Stimulated activated CD4-positive, alpha-beta T cell treated with anti-CD3 and anti-CD28 coated beads, Interleukin-15, amount 100 ng/mL, for 24 hours (primary cell): ENCODE measurements at regions not wholly inside any gene's neighbourhood (a gene's known extent, or its start where the extent isn't known, plus 50 kb on each side); places are given as distances from the start of the nearest gene placed in this dataset.
A peak's percentile ranks its signal among the peaks of the same experiment; 100 is the strongest.

ENCODE experiments used
- DNase-seq: peaks from one replicate; pipeline ENCODE4 v3.0.0-alpha.2; 2020

DNA sequence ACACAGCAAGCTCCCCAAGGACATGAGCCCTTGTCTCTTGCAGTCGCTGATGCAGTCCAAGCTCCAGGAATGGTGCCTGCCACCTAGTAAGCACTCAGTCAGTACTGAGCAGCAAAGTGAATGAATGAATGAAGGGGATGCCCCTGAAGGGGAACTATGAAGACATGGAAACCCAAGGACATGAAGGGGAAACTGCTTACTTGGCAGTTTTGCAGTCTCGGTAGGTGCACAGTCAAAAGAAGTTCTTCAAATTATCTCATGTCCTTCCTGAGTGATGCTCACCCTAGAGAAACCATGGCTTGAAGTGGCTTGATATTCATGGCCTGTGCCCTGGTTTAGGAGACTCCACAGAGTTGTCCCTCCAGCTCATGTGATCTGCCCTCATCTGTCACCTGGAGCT is 102.1 kb upstream of the DLX2 start:
- no peak for DNase-seq

DNA sequence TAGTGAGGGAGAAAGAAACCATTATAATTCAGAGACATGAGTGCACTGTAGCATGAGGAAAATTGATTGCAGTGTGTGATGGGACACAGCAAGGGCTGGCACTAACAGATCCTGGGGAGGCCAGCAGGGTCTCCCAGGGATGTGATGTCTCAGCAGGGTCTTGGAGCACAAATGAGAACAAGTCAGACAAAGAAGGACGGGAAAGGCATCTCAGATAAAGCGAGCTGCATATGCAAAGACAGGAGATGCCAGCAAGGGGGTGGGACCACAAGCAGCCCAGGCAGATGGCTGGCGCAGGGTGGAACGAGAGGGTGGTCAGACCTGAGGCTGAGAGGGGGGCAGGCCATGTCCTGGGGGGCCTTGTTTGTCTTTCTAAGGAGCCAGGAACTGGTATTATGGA is 102.6 kb upstream of the DLX2 start:
- DNase-seq: no peak

DNA sequence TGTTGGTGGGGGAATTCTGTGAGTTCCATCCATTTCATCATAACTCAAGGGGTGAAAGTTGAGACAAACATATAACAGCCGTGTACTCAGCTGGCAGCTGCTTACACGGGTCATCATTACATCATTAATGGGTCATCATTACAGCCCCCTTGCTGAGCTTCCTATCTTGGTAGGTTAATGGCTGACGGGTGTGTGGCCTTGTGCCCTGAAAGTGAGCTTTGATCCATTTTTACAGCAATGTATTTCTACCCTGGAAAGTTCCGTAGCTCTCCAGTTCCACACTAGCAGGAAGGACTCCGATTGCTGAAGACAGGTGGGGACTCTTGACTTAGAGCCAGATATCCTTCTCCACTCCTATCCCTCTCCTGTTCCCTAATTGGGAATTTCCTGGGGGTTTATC is 105.2 kb upstream of the DLX2 start:
- no peak for DNase-seq

DNA sequence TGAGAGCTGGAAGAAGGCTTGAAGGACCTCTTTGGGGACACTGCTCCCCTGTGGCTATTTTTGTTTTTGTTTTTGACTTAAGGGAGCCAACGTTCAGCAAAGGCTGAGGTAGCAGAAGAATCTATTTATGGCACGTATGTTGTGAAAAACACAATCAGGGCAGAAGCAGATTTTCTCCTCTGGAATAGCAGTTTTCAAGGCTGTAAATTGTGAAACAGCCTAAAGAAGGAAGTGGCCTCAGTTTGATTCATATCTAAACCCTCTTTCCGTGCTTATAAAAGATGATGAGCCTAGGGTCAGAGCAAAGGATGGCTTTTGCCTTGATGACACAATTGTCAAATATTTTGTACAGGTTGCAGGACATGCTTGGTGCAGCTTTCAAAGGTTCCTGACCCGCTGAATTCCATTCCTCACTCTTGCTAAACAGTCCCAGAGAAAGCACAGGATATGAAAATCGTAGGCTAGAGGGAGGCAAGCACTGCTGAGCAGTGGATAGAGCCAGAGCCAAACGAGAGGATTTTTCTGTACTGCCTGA is 106.2 kb upstream of the DLX2 start:
- no peak for DNase-seq

DNA sequence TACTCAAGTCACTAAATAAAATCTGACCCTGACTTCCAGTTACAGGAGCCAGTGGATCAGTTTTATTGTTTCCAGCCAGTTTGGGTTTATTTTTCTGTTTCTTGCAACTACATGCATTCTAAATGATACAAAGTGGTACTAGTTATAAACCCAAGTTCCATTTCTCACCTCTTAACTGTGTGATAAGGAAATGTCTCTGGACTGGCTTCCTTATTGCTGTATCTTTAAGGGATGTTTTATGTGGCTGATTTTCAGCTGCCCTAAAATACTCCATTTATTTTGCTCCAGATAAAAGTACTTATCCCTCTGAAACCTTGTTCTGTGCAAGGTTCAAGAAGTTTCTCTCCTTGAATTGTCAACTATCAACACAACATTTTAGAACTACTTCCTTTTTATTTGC is 107.9 kb upstream of the DLX2 start:
- no peak for DNase-seq

DNA sequence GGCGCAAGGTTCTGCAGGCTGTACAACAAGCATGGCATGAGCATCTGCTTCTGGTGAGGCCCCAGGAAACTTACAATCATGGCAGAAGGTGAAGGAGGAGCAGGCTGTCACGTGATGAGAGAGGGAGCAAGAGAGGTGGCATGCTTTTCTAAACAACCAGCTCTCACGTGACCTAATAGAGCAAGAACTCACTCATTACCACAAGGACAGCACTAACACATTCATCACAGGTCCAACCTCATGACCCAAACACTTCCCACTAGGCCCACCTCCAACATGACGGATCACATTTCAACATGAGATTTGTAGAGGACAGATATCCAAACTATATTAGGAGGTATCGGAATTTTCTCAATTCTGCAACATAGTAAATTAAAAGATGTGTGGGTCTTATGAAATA is 108.8 kb upstream of the DLX2 start:
- DNase-seq: no peak

DNA sequence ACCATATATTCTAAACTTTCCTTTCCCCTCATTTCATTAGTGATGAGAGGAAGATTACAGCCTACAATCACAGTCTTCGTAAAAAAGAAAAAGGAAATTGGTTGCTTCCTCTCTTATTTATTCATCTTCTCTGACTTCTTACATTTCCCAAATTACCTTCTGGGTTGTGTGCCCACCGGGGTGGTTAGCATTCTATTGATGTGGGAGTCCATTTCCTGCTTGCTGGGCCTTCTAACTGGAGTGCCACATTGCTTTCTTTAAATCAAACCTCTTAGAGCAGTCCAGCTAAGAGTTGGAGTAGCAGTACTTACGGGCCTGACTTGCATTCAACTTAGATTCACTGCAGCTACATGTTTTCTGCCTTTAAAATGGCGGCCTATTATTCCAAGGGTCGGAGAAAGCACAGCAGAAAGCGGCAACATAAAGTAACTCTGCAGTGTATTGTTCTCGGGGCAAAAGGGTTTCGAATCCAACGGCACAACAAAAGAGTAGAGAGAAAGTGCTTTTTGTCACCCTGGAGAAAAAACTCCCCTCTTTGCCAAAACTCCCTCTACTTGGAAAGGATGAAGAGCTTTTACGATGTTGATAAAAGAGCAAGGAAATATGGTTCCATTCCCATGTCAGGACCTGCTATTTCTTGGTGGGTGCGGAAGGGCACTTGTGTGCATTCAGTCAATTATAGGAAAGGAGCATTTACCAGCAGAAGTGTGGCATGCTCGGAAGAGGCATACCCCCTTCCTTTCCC is 110.6 kb upstream of the DLX2 start:
- no peak for DNase-seq

DNA sequence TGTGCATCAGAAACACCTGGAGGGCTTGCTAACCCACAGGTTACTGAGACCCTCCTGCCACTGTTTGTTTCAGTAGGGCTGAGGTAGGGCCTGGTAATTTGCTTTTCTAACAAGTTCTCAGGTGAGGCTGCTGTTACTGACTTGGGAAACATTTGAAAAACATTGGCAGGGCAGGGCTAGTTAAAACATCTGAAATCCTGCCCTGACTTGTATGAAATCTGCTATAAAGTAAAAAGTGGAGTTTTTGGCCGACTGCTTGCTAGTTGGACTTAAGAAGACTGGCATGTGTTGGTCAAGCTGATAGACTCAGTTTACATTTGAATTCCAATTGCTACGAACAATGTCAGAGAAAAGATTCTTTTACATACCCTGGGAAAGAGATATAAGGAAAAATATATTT is 111.6 kb upstream of the DLX2 start:
- no peak for DNase-seq

DNA sequence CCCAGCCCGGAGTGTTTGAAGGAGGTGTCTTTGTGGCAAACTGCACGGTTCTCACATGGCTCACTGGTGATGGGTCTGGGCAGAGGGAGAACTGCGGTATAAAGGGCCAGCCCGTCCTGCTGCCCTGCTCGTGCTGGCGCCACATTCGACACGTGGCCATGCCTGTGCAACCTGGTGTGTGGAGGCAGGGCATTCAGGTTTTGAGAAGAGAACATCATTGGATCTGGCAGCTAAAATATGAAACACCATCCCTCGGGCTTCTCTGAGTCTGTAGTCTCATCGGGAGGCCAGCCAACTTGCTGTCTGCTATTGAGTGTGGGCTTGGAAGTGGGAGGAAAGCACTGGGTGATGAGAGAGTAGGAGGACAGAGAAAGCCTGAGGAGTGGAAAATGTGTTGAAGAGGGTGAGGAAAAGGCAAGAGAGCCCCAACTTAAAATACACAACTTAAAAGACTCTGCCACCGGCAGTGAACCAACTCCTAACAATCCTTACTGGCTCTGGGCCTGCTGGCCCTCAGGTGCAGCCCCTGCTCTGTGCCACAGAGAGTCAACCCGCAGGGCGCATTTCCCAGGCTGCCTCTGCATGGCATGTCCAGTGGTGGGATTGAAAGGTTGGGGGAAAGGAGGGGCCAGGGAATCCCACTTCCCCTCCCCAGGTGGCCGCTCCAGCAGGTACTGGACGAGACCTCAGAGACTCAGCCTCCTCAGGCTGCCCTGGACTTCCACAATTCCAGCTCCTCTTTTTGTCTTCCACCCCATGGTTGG is 112.7 kb upstream of the DLX2 start:
- DNase-seq: no peak

DNA sequence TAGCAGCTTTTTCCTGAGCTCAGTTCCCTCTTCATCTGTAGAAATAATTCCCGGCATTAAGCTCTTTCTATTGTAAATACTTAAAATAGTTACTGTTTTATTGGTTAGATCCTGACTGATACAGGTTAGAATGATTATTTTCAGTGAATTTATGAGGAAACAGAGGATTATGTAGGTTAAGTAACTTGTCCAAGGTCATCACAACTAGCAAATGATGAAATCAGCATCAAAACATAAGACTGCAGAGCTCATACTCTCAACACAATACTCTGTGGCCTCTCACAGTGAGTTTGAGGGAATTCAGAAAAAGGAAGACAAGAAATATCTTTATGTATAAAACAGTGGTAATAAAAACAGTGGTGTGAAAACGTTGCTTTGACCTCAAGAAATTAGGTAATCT is 113.2 kb upstream of the DLX2 start:
- no peak for DNase-seq

DNA sequence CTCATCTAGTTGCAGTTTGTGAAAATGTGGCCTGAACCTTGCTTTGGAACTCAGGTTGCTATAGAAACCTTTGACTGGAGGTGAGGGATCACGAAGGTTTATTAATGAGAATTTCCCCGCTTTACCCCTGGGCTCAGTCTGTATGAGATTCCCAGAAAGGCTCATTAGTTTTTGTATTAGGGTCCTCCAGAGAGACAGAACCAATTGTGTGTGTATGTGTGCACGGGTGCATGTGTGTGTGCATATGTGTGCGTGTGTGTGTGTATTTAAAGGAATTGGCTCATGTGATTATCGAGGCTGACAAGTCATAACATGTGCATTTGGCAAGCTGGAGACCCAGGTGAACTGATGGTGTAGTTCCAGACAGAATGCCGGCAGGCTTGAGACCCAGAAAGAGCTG is 113.8 kb upstream of the DLX2 start:
- DNase-seq: no peak

DNA sequence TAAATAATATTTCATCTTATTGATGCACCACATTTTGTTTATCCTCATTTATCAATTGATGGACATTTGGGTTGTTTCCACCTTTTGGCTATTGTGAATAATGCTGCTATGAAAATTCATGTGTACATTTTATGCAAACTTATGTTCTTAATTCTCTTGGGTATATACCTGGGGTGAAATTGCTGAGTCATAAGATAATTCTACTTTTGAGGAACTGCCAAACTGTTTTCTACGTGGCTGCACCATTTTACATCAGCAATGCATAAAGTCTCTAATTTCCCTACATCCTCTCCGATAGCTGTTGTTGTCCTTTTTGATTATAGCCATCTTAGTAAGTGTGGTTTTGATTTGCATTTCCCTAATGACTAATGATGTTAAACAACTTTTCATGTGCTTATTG is 116.5 kb upstream of the DLX2 start:
- no peak for DNase-seq

DNA sequence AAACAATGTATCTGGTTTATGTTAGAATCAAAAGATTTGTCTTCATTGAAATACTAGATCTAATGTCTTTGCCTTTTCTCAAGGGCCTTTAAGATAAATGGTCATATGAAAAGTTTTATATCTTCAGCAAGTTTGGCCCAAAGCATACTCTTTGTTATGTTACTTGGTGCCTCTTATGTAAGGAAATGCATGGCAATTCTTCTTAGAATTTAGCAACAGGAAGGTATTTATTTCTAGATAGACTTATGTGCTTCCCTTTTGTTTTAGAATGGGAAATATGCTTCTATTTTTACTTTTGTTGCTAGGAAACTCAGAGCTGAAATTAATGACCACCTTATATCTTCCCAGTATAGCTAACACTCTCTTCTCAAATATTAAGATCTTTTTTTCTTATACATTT is 117.4 kb upstream of the DLX2 start:
- DNase-seq: no peak

DNA sequence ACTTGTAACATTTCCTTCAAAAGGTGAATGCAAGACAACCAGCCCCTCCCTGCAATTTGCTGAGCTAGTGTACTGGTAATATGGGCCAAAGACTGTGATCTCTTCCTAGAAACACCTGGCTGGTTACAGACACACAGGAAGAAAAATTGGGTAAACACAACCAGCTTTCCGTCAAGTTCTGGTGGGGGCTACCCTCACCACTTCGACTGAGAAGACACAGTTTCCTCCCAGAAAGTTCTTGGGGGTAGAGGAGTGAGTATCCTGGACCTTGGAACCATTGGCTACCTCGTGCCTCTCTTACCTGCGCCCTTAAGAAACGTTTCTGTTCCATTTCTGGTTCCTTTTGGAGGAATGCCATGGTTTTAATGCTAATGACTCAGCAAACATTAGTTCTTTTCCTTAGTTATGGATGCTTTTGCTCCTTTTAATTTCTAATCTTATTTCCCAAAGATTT is 120.9 kb upstream of the DLX2 start:
- DNase-seq: no peak

DNA sequence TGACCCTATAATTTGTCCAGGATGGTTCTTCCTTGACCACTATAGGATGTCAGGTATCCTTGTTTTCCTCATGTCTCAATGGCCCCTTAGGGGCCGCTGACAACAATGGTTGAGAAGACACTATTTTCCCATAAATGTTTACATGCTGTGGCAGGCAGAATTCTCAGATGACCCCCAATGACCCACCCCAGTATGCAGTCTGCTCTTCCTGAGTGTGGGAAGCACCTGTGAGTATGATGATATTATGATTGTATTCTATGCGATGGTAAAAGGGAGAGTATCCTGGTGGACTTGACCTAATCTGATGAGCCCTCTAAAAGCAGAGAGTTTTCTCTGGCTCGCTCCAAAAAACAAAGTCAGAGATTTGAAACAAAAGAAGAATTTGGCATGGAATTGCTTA is 123.1 kb upstream of the DLX2 start:
- no peak for DNase-seq

DNA sequence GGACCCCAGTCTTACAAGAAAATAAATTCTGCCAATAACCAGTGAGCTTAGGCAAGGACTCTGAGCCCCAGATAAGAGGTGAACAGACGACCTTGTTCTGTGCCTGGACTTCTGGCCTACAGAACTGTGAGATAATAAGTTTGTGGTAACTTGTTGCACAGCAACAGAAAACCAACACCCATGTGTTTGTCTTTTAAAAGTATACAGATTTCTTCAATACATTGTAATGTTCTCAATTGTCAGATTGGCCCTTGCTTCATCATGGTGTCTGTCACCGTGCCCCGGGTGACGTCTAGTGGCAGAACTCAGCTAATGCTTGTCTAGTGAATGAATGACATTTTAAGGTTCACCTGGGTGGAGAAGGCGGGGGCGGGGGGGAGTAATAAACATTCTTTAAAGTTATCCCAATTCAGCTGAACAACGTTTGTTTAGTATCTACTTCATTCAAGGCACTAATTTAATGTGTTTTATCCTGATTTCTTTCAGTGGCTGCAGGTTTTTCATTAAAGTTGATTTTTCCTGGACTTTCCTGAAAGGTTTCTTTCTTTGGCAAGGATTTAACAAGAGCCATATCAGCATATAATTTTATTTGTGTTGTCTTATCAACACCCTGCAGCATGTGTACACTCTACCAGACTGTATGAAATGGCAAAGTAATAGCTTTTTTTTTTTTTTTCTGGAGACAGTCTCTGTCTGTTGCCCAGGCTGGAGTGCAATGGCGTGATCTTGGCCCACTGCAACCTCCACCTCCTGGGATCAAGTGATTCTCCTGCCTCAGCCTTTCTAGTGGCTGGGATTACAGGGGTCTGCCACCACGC is 123.8 kb upstream of the DLX2 start:
- peak; percentile 35 for DNase-seq

DNA sequence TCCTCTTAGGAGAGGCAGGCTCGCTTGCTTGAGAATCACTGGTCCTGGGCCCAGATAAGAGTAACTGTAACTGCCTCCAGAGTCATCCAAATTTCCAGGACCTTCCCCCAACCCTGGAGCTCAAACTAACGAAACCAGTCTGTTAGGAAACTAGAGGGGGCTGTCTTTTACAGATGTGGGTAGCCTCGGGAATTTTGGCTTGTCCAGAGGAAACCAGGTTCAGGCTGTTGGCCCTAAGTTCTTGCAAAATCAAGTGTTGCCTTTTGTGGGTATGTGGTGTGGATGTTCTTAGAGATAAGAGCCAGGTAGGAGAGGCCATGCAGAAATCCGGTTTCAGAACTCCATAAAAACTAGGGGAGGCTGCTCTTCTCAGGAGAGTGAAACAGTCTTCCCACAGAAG is 125.0 kb upstream of the DLX2 start:
- no peak for DNase-seq

DNA sequence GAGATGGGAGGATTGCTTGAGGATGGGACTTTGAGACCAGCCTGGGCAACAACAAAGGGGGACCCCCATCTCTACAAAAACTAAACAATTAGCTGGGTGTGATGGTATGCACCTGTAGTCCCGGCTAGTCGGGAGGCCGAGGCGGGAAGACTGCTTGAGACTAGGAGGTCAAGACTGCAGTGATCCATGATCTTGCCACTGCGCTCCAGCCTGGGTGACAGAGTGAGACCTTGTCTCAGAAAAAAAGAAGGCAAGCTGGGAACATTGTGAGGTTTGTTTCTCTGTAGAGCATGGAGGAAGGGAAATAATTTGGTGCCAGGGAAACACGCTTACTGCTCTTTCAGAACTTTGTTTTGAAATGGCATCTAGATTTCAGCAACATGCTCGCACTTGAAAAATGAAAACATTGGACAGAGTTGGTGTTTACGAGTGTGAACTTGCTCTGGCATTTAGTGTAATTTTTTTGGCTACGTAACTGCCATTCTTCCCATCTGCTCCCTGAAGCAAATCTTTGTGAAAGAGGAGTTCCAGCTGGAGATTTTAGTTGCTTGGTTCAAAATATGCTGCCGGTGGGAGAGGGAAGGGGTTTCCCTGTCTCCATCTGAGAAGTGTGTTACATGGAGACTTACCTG is 125.6 kb upstream of the DLX2 start:
- DNase-seq: no peak

DNA sequence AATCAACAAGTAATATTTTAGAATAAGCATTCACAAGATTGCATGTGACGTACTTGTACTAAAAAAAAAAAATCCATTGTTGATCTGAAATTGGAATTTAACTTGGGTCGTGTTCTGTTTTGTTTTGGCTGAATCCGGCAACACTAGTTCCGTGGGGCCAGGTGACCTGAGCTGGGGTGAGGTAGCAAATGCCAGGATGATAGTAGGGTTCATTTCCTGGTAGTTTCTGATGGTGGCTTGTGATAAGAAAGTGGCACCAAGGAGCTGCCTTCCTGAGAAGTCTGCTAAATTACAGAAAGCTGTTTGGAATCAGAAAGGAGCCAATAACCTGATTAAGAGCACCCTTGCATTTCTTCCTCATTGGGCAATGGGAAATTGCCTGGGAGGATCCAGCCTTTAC is 126.4 kb upstream of the DLX2 start:
- DNase-seq: no peak

DNA sequence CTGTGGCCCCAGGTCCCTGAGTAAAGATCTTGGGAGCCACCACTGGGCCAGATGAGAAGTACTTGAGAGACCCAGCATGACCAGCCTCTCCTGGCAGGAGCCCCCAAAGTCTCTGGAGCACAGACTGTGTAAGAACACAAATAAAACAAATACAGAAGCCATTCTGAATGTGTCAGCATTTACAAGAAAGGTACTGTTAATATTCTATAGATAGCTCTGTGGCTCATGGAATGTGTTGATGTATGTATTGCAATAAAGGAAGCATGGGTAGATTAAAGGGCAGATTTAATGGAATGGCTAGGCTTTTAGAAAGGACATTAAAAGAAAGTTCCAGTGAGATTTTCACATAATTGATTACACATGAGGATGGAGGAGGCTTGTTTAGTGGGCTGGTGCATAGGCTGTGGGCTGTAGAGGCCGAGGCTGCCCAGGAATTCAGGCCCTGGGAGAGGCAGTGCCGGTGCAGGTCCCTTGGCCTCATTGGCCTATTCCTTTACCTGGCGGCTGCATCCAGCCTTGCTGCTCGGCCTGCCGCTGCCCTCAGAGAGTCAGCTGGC is 127.7 kb upstream of the DLX2 start:
- DNase-seq: no peak

DNA sequence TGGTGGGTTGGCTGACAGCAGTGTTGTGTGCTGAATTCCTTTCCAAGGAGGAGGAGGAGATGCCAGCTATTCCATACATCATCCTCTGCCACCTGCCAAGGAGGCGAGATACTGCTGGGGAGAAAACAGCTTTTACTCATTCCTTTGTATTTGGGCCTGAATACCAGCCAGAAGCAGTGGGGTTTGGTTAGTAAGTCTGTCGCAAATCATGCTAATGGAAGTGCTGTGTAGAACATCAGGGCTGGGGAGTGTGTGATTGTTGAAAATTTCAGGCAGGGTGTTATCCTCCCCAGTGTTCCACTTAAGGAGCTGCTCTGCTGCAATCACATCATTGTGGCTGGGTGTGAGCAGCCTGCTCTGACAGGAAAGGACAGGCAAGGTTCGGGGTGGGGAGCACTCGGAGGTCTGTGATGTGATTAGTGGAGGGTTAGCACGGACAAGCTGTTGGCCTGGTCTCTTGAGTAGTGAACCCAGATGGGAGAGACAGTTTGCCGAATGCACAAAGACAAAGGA is 128.2 kb upstream of the DLX2 start:
- DNase-seq: no peak

DNA sequence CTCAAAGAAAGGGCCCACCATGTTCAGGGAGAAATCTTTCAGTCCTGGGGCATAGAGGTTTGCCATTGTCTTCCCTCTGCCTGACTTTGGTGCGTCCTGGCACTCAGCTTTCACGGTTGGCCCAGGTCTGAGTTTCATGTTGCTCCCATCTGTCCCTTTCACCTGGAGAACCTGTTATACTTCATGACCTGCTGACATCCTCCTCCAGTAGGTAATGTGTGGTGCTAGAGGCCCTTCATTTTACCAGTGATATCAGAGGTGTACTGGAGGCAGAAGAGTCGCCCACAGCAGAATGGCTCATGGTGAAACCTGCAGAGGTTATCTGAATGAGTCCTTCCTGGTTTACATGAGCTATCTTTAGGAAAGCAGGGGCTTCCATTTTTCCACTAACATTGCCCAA is 128.8 kb upstream of the DLX2 start:
- no peak for DNase-seq
